Upper lobe of left lung (tissue), 4 donors: ENCODE measurements at regions not wholly inside any gene's neighbourhood (a gene's known extent, or its start where the extent isn't known, plus 50 kb on each side); places are given as distances from the start of the nearest gene placed in this dataset.

Experiments
- EP300 ChIP-seq, 4 donors: sonication (generic); formaldehyde crosslinking; IDR thresholded peaks; one replicate each; pipeline ENCODE4 v1.5.1; 2017; ENCODE audit warnings: antibody characterized with exemption in 4 of 4, control low read depth in 2 of 4
- POLR2A ChIP-seq, 4 donors: fragments of 450-650 bp; IDR thresholded peaks; one replicate each; pipeline ENCODE4 v1.5.1; 2016 to 2017; ENCODE audit warnings: antibody characterized with exemption in 4 of 4, mild to moderate bottlenecking in 2 of 4
- POLR2AphosphoS5 ChIP-seq, 2 donors: sonication (generic); formaldehyde crosslinking; IDR thresholded peaks; one replicate each; pipeline ENCODE4 v1.5.1; 2017; ENCODE audit warnings: antibody characterized with exemption in 2 of 2
- TF ChIP-seq, protein P1 (sequence below), 6 experiments: fragments of 450-650 bp in 4 of 6; fragments of 200-600 bp in 2 of 6; sonication (generic) in 2 of 6; IDR thresholded peaks; one replicate each; pipeline ENCODE4 v1.5.1; 2016 to 2019; ENCODE audit warnings: antibody characterized with exemption in 6 of 6

DNA sequence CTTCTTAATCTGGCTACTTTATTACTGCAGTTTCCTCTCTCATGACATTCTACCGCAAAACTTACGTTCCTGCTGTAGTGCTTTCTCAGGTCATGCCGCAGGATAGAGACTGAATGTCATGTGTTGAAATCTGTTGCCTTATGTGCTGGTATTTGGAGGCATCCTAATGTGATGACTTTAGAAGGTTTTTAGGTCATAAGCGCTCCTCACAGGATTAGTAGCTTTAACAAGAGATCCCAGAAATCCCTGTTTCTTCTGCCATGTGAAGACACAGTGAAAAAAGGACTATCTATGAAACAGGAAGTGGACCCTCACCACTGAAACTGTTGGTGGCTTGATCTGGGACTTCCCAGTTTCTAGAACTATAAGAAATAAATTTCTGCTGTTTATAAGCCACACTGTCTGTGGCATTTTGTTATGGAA is 209.3 kb downstream of the LACC1 start:
- TF ChIP-seq, protein P1, sequence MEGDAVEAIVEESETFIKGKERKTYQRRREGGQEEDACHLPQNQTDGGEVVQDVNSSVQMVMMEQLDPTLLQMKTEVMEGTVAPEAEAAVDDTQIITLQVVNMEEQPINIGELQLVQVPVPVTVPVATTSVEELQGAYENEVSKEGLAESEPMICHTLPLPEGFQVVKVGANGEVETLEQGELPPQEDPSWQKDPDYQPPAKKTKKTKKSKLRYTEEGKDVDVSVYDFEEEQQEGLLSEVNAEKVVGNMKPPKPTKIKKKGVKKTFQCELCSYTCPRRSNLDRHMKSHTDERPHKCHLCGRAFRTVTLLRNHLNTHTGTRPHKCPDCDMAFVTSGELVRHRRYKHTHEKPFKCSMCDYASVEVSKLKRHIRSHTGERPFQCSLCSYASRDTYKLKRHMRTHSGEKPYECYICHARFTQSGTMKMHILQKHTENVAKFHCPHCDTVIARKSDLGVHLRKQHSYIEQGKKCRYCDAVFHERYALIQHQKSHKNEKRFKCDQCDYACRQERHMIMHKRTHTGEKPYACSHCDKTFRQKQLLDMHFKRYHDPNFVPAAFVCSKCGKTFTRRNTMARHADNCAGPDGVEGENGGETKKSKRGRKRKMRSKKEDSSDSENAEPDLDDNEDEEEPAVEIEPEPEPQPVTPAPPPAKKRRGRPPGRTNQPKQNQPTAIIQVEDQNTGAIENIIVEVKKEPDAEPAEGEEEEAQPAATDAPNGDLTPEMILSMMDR (IDR thresholded peaks at IDR 0.05) = no peak
- TF ChIP-seq POLR2A (IDR thresholded peaks at IDR 0.05) (no peak), POLR2AphosphoS5 (IDR thresholded peaks at IDR 0.05) (no peak), EP300 (IDR thresholded peaks at IDR 0.05) (no peak)
